ACHN (cell line): ENCODE measurements at regions not wholly inside any gene's neighbourhood (a gene's known extent, or its start where the extent isn't known, plus 50 kb on each side); places are given as distances from the start of the nearest gene placed in this dataset.

ENCODE experiments used
- DNase-seq: peaks from one replicate; pipeline ENCODE4 v3.0.0-alpha.2; 2015
- in situ Hi-C: cut with HindIII; loops from 2 replicates; pipeline ENCODE4 v1.10.0; 2017; ENCODE audit warnings: low sequenced_read_pairs, low pct_ligation_motif_present, low pct_unique_long_range_greater_than_20kb

DNA sequence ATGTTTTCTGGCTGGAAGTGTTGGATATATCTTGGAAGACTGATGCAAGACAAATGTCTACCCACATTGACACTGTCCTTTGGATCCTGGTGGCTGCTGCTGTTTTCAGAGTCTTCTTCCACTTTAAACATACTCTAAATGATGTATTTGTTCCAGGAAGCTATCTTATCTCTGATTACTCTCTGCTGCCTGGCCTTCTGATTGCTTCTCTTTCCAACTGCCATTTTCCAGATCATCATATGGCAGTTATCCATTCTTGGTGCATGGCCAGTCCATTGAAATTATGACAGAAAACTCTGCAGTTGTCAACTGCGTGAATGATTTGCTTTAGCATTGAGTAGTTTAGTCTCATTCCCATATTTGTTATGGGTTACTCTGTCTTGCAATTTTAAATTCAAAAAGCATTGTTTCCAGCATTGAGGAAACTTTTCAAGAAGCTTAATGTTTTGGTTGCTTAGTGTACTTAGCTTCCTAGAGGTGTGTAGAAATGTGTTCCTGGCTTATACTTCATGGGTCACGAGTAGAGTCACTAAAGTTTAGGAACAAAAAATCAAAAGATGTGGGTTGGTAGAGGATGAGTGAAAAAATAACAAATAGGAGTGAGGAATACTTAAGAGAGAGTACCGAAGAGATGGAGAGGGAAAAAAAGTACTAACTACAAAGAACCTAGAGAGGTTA, 268.3 kb upstream of the MTPN start:
- DNase-seq, result no peak
- in situ Hi-C loops, result no loop called here

DNA sequence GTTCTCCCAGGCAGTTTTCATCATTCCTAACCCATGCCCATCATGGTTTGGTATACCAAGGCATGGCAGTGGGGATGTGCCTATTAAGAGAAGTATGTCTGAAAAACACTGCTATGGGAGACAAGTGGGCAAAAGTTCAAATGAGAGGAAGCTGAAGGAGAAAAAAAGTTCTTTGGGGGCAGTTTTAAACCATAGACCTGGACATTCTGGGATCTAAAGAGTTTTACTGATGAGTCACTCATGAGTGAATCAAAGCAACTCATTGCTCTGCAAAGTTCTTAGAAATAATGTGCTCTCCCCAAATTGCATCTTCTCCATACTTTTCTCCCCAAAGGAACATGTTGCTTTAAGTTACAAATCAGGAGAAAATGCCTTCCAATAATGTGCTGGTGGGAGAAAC, 256.9 kb upstream of the MTPN start:
- no peak for DNase-seq
- in situ Hi-C loops, result no loop called here

DNA sequence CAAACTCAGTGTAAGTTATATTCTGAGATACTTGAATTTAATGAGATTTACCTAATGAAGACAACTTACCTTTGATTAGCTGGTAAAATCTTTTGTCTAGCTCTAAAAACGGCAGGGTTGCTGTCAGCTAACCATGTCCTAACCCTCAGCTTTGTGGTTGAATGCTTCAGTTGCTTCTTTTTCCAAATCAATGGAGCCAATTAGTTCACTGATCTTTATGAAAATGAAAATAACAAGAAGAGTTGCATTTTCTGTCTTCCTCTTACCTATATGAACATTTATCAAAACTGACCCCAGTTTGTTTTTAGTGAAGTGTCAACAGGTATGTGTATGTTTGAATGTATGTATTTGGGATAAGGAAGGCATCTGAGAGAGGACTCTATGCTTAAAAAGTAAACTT, 253.1 kb upstream of the MTPN start:
- no peak for DNase-seq
- in situ Hi-C loops, result no loop called here

DNA sequence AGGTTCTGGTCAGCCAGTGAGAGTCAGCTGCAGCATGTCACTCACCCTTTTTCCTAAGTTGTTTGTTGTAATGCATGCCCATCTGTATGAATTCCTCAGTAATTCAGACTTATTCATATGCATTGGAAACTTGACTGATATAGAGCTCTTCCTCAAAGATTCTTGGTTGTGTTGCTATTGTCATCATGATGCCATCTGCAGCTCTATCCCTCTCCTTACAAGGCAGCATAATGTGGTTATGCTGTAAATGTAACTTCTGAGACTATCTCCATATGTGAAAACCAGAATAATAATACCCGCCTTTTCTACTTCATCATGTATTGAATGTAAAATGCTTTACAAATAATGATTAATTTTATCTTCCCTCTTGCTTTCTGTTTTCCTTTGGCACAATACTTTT, 252.6 kb upstream of the MTPN start:
- DNase-seq, result no peak
- in situ Hi-C loops, result no loop called here

DNA sequence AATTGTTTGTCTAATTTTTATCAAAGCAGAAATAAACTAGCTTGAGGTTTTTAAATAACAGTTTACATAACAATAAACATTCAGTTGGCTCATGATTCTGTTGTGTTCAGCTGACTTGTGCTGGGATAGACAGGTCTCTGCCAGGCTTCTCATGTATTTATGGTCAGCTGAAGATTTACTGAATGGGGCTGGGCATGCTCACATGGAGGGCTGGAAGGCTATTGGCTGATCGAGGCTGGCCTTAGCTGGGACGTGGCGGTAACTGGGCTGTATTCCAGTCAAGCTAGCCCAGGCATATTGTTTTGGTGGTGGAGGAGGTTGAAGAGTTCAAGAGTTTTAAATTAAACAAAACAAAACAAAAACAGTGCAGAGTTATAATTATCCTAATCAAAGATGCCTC, 251.0 kb upstream of the MTPN start:
- no peak for DNase-seq
- in situ Hi-C loops, result no loop called here

DNA sequence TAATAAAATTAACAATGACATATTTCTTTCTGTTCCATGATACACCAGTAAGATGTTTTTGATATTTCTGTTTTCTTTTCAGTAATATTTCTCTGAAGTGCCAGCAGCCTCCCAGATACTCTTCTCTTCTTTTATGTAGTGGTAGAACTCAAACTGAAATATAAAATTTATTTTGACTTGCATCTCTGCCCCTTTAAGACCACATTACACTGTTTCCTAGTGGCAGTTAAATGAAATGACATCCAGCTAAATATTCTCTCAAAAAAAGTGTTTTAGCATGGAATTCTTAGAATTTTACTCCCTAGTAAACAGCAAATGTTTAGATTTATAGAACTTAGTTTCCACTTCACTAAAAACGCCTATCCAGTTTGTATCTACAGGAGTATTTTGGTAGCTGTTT, 237.2 kb upstream of the MTPN start:
- DNase-seq, result no peak
- in situ Hi-C loops, result no loop called here

DNA sequence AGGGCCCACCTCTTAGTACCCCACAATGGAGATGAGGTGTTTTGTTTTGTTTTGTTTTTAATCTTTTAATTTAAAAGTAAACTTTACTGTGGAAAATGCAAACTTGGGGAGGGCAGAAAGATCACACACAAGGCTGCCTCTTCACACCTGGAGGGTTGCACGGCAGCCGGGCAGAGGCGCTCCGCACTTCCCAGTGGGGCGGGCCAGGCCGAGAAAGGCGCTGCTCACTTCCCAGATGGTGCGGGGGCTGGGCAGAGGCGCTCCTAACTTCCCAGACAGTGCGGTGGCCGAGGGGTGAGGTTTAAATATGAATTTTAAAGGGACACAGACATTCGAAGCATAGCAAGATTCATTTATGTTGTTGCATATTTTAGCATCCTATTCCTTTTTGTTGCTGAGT, 235.9 kb upstream of the MTPN start:
- in situ Hi-C loops, result no loop called here
- no peak for DNase-seq

DNA sequence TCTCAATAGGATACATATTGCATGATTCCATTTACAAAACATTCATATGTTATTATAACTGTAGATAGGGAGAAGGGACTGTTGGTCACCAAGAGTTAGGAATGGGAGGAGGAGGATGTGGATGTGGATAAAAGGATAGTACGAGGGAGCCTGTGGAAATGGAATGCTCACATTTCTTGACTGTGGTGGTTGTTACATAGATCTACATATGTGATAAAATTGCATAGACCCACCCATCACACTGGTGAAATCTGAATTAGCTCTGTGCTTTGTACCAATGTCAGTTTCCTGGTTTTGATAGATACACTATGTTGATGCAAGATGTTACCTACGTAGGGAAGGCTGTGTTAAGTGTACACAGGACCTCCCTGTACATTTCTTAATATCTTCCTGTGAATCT, 233.5 kb upstream of the MTPN start:
- no peak for DNase-seq

DNA sequence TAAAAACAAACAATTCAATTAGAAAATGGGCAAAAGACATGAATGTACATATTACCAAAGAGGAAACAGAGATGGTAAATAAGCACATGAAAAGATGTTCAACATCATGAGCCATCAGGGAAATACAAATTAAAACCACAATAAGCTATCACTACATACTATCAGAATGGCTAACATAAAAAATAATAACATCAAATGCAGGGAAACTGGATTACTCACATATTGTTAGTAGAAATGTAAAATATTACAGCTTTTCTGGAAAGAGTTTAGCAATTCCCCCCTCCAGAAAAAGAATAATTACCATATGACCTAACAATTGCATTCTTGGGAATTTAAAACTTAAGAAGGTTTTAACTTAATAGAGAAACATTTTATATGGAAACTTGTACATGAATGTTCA, 232.9 kb upstream of the MTPN start:
- in situ Hi-C loops, result no loop called here
- no peak for DNase-seq

More for the DNA sequence above, 233.5 kb upstream of the MTPN start:
- in situ Hi-C loops, result no loop called here

DNA sequence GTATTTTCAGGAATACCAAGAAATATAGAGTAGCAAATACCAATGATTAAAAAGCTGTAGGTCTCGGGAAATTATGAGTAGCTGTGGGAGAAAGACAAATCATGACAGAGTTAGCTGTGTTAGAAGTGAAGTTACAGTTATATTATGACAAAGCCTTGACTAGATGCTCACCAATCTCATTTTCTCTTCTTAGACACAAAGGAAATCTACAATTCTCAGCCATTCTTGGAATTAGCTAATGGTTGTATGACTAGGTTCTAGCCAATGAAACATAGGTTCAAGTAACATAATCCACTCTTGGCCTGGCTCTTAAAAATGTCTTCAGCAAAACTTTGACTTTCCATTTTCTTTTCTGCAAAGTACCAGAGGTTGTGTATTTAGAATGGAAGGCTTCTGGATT, 228.8 kb upstream of the MTPN start:
- in situ Hi-C loops, result no loop called here
- no peak for DNase-seq

DNA sequence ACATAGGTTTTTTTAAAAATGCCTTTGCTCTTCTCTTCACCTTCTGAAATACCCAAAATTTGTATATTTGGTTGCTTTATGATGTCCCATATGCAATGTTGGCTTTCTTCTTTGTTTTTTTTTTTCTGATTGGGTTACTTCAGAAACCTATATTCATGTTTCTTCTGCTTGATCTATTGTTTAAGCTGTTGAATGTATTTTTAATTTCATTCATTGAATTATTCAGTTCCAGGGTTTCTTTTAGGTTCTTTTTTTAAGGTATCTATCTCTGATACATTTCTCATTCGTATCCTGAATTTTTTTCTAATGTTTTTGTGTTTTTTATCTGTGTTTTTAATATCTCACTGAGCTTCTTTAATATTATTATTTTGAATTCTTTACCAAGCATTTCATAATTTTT, 221.0 kb upstream of the MTPN start:
- DNase-seq, result no peak
- in situ Hi-C loops, result no loop called here

DNA sequence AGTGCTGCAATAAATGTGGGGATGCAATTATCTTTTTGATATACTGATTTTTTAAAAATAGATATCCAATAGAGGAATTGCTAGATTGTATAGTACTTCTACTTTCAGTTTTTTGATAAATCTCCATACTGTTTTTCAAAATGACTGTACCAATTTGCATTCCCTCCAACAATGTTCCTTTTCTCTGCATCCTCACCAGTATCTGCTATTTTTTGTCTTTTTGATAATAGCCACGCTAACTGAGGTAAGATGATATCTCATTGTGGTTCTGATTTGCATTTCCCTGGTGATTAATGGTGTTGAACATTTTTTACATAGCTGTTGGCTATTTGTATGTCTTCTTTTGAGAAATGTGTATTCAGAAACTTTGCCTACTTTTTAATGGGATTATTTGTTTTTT, 217.7 kb upstream of the MTPN start:
- DNase-seq, result no peak

DNA sequence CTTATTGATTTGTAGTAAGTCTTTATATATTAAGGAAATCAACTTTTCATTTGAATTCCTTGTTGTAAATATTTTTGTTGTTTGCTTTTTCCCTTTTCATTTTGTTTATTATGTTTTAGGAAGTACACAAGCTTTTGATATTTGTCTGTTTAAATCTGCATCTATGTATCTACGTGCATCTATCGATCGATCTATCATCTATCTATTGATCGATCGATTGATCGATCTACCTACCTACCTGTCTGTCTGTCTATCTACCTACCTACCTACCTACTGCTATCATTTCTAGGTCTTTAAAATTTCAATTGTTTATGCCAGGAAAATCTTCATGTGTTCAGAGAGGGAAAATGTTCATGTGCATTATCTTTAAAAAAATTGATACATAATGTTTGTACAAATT, 216.8 kb upstream of the MTPN start:
- no peak for DNase-seq
- in situ Hi-C loops, result no loop called here

More for the DNA sequence above, 217.7 kb upstream of the MTPN start:
- in situ Hi-C loops, result no loop called here

DNA sequence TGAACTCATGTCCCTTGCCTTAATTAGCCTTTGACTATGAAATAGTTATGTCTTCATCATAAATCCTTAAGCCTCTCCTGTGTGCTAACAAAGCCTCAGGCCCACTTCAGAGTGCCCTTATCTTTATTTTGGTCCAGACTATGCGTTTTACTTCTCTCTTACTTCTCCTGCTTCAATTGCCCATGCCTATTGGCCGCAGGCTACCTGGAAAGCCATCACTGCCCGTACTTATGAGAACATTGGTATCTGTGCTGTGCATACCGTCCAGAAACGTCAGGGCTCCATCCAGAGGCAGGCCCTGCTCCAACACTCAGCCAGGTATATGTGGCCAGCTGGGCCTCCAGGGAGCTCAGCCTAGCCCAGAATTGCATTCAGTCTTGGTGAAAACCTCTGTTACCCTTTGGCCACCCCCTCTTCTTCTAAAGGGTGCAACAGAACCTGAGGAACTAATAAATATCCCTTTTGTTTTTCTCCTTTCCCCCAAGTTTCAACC, 212.4 kb upstream of the MTPN start:
- no peak for DNase-seq
- in situ Hi-C loops, result no loop called here

DNA sequence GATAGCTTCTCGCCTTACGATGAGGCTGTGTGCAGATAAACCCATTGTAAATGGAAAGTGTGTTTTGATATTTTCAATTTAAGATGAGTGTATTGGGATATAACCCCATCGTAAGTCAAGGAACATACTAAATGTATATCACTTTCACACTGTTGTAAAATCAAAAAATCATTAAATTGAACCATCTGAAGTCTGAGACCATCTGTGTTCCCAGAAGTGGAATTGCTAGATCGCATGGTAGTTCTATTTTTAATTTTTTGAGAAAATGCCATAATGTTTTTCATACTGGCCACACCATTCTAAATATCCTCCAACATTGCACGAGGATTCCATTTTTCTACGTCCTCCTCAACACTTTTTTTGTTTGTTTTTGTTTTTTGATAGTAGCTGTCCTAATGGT, 209.1 kb upstream of the MTPN start:
- no peak for DNase-seq
- in situ Hi-C loops, result no loop called here

DNA sequence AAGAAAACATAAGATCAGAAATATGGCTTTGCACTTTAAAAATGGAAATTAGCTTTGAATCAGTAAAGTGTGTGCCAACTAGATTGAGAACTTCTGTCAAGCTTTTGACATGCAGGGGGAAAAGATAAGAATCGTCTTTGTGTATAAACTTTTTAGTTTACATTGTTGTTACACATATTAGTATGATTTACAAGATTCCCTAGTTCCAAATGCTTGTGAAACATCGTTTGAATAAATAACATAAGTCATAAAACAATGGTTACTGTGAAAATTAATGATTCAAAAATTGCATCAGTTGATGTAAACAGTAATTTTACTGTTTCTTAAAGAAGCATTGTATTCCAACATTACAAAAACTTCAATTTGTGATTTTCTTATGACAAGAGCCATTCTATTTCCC, 207.6 kb upstream of the MTPN start:
- DNase-seq, result no peak
- in situ Hi-C loops, result no loop called here

DNA sequence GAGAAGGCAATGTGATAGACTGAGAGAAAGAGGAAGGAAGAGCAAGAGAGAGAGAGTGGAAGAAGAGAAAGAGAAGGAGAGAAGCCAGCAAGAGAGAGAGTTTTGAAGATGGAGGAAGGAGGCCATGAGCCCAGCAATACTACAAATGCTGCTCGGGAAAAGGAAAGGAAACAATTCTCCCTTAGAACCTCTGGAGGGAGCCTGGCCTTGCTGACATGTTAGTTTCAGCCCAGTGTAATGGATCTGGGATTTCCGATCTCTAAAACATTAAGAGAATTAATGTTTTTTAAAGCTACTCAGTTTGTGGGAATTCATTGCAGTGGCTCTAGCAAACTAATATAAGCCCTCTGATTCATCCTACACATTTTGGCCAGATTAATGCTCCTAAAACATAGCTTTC, 206.8 kb upstream of the MTPN start:
- in situ Hi-C loops, result no loop called here
- peak; percentile 12 for DNase-seq

DNA sequence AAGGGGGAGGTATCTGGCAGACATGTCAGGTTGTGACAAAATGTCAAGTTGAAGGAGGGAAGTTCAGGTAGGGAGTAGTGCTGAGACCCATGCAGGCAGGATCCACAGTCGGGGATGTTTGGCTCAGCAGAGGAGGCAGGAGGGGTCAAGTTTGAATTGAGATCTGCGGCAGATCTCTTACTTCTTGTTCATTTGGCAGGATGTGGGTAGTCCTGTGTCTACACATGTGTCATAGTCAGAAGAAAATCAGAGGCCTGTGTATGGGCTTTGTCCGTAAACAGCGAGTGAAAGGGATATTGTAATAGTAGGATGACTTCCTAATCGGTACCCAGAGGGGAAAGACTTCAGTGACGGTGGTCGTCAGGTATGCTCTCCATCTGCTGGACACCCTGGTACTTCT, 203.8 kb upstream of the MTPN start:
- no peak for DNase-seq
- in situ Hi-C loops, result no loop called here

DNA sequence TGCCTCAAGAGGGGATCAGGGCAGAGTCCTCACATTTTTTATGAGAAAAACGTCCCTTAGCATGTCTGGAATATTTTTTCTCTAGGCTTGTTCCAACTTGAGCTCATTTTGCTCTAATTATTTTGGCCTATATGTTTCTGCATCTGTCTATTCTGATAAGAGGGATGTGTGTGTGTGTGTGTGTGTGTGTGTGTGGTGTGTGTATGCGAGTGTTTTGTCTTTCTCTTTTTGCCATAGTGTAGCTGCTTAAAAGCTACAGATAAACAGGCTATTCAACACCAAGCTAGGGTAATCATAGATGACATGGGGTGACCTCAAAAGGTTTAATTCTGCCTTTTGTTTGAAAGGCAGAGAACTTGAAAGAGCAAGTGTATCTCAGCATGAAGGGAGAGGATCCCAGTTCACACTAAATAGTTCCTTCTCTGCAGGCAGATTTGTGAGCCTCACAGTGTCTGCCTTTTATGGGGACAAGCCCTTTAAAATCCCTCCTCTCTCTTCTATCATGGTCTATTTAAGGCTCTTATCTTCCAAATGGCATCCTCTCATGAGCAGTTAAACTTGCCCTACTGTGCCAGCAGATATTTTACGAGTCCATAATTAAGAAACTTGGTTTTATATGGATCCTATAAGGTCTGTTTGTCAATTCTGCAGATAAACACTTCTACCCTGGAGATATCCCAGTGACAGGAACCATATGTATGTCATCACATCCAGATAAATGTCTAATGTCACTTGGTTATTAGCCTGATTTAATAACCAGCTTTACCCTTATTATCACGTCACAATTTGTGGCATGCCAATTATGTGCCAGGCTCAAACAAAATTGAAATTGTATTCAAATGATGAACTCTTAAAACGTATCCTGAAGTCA, 202.9 kb upstream of the MTPN start:
- in situ Hi-C loops, result no loop called here
- DNase-seq, result no peak

DNA sequence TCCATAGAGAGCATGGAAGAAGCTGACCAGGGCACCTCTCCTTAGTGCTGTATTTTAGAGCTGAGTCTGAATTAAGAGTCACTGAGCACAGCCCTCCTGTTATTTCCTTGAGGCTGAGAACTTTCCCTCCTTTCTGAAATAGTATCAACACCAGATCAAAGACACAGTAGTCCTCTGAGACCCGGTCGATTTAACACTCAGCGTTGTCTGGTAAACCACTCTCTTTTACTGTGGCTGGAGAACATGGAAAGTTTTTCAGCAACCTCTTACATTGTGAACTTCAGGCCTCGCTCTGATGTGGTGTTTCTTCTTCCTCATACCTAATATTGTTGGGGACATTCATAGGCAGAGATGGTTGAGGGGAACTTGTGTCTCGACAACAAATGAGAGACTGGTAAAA, 202.0 kb upstream of the MTPN start:
- no peak for DNase-seq
- in situ Hi-C loops, result no loop called here
